ENCODE measurements at regions not wholly inside any gene's neighbourhood (a gene's known extent, or its start where the extent isn't known, plus 50 kb on each side); places are given as distances from the start of the nearest gene placed in this dataset.

- no peak for DNase-seq (ENCODE audit: low spot score)
Observed at GRCh38 chr12:115423546-115423987, 739.6 kb upstream of the TBX3 start.

DNA sequence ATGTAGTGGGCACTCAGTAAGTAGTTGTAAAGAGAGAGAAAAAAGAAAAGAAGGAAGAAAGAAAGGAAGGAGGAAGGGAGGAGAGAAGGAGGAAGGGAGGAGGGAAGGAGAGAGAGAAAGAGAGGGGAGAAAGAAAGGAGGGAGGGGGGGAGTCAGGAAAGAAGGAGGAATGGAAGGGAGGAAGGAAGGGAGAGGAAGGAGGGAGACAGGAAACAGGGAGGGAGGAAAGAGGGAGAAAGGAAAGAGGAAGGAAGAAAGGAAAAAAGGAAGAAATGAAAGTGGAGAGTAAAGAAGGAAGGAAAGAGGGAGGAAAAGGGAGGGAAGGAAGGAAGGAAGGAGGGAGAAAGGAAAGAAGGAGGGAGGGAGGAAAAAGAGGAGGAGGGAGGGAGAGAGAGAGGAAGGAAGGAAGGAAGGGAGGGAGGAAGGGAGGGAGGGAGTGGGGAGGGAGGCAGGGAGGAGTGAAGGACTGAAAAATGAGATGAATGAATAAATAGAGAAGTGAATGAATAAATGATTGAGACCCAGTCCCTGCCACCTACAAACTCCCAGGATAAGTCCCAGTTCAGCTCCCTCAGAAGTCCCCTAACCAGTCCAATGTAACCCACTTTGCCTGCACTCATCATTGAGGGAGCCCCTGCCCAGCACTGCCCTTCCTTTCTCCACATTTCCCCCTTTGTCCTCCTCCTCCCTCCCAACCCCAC, 739.0 kb upstream of the TBX3 start:
- DNase-seq (ENCODE audit: low spot score) = no peak

DNA sequence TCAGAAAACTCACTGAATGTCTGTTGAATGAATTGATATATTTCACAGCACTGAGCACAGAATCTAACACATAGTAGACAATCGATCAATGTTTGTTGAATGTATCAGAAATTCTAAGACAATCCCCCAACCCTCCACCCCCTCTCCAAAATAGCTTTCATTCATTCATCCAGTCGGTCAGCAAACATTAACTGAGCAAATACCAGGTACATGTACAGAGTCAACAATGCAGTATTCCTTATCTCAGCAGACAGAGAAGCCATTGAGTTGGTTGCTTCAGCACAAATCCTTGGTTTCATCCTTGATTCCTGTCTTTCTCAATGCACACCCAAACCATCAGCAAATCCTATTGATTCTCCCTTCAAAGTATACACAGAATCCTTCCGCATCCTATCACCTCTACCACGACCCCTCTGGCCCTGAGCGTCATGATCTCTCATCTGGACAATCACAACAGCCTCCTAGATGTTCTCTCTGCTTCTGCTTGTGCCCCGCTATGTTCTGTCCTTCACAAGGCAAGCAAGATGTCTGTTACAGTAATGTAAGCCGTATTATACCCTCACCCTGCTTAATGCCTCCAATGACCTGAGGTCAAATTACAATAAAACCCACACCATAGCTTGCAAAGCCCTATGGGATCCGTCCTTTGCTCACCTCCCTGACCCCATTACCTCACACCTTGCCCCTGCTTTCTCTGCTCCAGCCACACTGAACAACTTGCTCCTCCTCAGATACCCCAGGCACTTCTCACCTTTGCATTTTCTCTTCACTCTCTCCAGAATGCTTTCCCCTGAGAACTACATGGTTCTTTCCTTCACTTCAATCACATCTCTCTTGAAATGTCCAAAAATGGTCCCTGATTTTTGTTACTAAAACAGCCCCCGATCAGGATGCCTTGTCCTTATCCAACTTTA, 738.1 kb upstream of the TBX3 start:
- DNase-seq (ENCODE audit: low spot score) = no peak

- no peak for DNase-seq (ENCODE audit: low spot score)
Observed at GRCh38 chr12:115421350-115421749, 737.4 kb upstream of the TBX3 start.

- peak; percentile 58 for DNase-seq (ENCODE audit: low spot score)
Observed at GRCh38 chr12:115419145-115419646, 735.2 kb upstream of the TBX3 start.

- DNase-seq (ENCODE audit: low spot score) = no peak
Observed at GRCh38 chr12:115417610-115418009, 733.6 kb upstream of the TBX3 start.

DNA sequence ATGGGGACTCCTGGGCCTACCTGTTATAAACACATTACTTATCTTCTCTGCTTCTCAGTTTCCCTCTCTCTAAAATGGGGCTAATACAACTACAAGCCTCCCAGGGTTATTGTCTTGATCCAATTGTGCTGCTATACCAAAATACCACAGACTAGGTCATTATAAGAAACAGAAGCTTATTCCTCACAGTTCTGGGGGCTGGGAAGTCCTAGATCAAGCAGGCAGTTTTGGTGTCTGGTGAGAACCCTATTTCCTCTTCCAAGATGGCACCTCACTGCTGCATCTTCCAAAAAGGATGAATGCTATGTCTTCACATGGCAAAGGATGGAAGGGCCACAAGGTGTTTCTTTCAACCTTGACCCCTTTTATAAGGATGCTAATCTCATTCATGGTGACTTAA, 732.9 kb upstream of the TBX3 start:
- no peak for DNase-seq (ENCODE audit: low spot score)

GRCh38 chr12:115413626-115414025, 729.7 kb upstream of the TBX3 start:
- DNase-seq (ENCODE audit: low spot score) = no peak

GRCh38 chr12:115412831-115413230, 728.9 kb upstream of the TBX3 start:
- DNase-seq (ENCODE audit: low spot score) = no peak

- DNase-seq (ENCODE audit: low spot score) = no peak
Observed at GRCh38 chr12:115411121-115411520, 727.1 kb upstream of the TBX3 start.

DNA sequence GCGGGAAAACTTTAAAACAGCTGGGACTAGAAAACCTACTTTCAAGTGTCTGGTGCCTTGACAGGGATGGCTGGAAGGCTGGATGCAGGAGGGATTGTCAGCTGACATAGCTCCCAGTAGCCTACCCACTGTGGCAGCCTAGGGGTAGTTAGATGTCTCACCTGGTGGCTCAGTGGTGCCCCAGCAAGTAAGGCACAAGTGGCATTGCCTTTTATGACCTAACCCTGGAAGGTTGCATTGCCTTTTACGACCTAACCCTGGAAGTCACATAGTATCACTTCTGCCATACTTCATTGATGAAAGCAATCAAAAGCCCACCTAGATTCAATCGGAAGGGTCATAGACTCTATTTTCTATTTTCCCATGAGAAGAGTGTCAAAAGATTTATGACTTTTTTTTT, 724.7 kb upstream of the TBX3 start:
- no peak for DNase-seq (ENCODE audit: low spot score)

DNA sequence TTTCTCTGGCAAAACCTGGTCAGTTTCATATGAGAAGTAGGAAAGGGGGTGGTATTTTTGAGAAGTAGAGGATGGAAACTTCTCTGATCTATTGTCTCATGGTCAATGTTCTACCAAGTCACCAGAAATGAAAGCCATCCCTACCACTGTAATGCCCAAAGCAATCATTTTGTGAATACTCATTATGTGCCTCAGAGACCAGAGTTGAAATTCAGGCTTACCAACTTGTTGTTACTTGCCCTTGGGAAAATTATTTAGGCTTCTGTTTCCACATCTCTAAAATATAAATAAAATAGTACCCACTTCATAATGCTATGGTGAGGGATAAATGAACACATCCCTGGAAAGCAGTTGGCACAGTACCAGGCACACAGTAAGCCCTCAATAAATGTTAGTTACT, 723.7 kb upstream of the TBX3 start:
- DNase-seq (ENCODE audit: low spot score) = no peak

GRCh38 chr12:115407036-115407435, 723.1 kb upstream of the TBX3 start:
- no peak for DNase-seq (ENCODE audit: low spot score)

DNA sequence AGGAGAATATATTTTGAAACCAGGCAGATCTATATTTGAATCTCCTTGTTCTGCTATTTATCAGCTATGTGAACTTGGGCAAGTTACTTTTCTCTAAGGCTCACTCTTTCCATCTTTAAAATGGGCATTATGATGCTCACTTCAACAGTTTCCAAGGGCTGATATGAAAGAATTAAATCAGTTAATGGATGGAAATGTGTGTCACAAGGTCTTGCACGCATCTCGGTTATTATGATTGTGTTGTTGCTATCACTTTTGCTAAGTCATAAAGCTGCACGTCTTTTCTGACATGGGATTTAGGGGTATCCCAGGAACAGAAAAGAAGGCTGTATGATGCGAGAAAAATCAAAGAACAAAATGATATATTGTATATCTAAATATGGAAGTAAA, 721.5 kb upstream of the TBX3 start:
- DNase-seq (ENCODE audit: low spot score) = no peak

DNA sequence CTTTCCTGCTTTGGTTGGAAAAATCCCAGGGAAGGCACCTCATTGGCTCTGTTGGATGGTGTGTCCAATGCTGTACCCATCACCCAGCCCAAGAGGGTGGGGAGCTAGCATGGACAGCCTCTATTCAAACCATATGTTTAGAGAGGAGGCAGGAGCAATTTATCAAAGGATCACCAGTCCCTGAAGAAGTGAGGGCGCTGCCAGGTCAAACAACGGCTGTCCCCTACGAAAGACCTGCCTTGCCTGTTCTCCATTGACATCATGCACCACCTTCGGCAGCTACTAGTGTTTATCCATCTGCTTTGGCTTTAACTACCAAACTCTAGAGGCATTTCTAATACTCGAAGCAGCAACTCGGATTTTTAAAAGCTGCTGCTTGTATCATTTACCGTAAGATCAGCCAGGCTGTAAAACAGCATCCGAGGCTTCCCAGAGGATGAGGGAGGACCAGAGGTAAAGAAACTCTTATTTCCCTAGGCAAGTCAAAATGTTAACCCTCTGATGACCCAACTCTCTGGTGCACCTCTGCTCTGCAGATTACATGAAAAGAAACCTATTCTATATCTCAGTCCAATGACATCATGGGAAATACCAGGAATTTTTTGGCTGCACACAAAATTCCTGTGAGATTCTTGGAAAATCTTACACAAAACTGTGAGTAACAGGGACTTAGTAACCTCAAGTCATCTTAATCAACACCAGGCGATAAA, 720.9 kb upstream of the TBX3 start:
- DNase-seq (ENCODE audit: low spot score) = peak; percentile 44

DNA sequence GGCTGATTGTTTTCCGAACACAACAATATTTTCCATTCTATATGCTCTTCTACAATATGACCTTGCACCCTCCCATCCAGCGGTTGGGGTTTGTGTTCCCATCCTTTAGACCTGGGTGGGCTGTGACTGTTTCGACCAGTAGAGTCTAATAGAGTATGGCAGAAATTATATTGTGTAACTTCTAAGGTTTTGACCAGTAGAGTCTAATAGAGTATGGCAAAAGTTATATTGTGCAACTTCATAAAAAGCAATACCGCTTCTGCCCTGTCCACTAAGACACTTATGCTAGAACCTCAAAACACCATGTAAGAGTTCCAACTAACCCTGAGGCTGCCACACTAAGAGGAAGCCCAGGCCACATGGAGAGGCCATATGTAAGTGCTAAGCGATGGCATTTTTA, 719.7 kb upstream of the TBX3 start:
- DNase-seq (ENCODE audit: low spot score) = no peak

GRCh38 chr12:115403253-115403652, 719.3 kb upstream of the TBX3 start:
- no peak for DNase-seq (ENCODE audit: low spot score)

GRCh38 chr12:115402443-115403180, 718.6 kb upstream of the TBX3 start:
- DNase-seq (ENCODE audit: low spot score) = no peak

DNA sequence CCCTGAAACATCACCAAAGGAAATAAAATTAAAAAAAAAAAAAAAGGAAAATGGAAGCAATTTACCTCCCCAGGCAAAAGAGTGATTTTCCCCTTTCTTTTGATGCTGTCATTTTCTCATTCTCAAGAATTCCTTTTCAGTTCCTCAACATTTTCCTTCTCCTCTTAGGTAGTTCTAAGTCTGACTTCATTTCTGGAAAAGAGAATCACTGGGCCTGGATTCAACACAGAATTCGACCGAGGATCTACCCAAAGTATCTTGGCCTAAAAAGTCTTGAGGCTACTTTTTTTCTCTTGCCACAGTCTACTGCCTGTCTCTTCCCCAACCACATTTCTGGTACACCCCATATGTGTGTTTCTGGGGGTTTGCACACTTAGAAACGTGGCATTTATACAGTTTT, 717.8 kb upstream of the TBX3 start:
- no peak for DNase-seq (ENCODE audit: low spot score)

- DNase-seq (ENCODE audit: low spot score) = no peak
Observed at GRCh38 chr12:115400011-115400410, 716.0 kb upstream of the TBX3 start.

DNA sequence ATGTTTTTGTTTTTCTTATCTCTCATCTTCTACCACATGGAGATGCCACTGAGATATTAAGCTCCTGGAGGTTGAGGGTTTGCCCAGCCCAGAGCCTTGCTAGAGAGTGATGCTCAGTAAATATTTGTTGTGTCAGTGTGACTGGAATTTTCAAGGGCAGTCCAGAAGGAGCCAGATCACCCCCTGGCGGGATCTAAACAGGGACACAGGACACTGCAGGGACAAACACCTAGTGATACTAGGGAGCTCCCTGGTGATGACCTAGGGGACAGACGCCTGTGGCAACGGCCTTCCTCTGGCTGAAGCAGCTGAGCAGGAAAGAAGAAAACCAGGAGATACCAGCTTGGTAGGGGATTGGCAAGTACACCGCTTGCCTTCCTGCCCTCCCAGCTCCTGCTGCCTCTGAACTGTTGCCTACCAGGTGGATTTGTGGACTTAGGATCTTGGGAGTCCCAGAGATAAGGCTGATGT, 714.4 kb upstream of the TBX3 start:
- no peak for DNase-seq (ENCODE audit: low spot score)

DNA sequence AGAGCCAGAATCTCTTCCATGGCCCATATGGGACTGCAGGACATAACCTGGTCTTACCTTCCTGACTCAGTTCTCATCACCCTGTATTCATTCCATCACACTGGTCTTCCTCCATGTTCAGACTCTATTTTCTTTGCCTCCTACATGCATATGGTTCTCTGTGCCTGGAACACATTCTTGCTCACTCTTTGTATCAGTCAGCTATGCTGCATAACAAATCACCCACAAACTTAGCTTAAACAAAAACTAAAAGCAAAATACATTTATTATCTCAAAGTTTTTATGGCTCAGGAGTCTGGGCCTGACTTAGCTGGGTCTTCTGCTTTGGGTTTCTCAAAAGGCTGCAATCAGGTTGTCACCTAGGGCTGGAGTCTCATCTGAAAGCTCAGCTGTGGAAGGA, 712.6 kb upstream of the TBX3 start:
- no peak for DNase-seq (ENCODE audit: low spot score)
